Esophagus muscularis mucosa (tissue), 4 donors: ENCODE measurements at regions not wholly inside any gene's neighbourhood (a gene's known extent, or its start where the extent isn't known, plus 50 kb on each side); places are given as distances from the start of the nearest gene placed in this dataset.

Experiments
- EP300 ChIP-seq: sonication (generic); formaldehyde crosslinking; IDR thresholded peaks from one replicate; pipeline ENCODE4 v1.6.1; 2017; ENCODE audit warnings: antibody characterized with exemption
- POLR2A ChIP-seq: fragments of 450-650 bp; IDR thresholded peaks from one replicate; pipeline ENCODE4 v1.6.1; 2017; ENCODE audit warnings: antibody characterized with exemption, moderate library complexity, mild to moderate bottlenecking, low read depth
- POLR2AphosphoS5 ChIP-seq, 2 donors: sonication (generic); formaldehyde crosslinking; IDR thresholded peaks; one replicate each; pipeline ENCODE4 v1.6.1; 2017; ENCODE audit warnings: antibody characterized with exemption in 2 of 2
- TF ChIP-seq, protein P1 (sequence below), 3 experiments: fragments of 200-600 bp in 2 of 3; fragments of 450-650 bp in 1 of 3; sonication (generic) in 2 of 3; IDR thresholded peaks; one replicate each; pipeline ENCODE4 v1.5.1; 2017 to 2019; ENCODE audit warnings: antibody characterized with exemption in 3 of 3, mild to moderate bottlenecking in 2 of 3, moderate library complexity in 1 of 3

DNA sequence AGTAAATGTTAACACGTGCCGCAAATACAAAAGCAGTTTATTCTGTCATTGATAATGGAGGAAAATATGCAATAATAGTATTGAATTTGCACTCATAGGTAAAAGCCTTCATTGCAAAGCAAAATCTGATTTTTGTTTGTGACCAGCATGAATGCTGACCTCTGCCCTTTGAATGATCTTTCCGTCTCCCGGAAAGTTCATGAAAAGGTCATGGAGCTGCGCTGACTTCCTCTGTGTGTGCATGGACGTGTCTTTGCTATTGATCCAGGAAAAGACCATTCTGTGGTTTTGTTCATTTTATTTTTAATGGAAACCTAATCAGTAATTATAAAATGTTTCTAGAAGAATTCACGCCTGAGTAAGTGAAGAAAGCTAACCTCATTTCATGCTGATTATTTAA is 320.0 kb downstream of the MTX2 start:
- TF ChIP-seq POLR2A = no peak
- TF ChIP-seq, protein P1, sequence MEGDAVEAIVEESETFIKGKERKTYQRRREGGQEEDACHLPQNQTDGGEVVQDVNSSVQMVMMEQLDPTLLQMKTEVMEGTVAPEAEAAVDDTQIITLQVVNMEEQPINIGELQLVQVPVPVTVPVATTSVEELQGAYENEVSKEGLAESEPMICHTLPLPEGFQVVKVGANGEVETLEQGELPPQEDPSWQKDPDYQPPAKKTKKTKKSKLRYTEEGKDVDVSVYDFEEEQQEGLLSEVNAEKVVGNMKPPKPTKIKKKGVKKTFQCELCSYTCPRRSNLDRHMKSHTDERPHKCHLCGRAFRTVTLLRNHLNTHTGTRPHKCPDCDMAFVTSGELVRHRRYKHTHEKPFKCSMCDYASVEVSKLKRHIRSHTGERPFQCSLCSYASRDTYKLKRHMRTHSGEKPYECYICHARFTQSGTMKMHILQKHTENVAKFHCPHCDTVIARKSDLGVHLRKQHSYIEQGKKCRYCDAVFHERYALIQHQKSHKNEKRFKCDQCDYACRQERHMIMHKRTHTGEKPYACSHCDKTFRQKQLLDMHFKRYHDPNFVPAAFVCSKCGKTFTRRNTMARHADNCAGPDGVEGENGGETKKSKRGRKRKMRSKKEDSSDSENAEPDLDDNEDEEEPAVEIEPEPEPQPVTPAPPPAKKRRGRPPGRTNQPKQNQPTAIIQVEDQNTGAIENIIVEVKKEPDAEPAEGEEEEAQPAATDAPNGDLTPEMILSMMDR (IDR thresholded peaks at IDR 0.05) = no peak
- no peak for TF ChIP-seq EP300
- TF ChIP-seq POLR2AphosphoS5 (IDR thresholded peaks at IDR 0.05) = no peak
